ACHN (cell line): ENCODE measurements at regions not wholly inside any gene's neighbourhood (a gene's known extent, or its start where the extent isn't known, plus 50 kb on each side); places are given as distances from the start of the nearest gene placed in this dataset.
"Not testable (repeated sequence)": the region's sequence is repeated elsewhere in the genome, so short reads cannot be mapped to it uniquely, and the experiment has no call there.

Experiments
- DNase-seq: peaks from one replicate; pipeline ENCODE4 v3.0.0-alpha.2; 2015
- in situ Hi-C: cut with HindIII; loops from 2 replicates; pipeline ENCODE4 v1.10.0; 2017; ENCODE audit warnings: low sequenced_read_pairs, low pct_ligation_motif_present, low pct_unique_long_range_greater_than_20kb

- in situ Hi-C loops = no loop called here
- DNase-seq = no peak
These were observed 148.8 kb upstream of the SGCD start for GRCh38 chr5:156178117-156178516.

GRCh38 chr5:156181656-156182055 lies 145.3 kb upstream of the SGCD start:
- in situ Hi-C loops = no loop called here
- no peak for DNase-seq

- DNase-seq = no peak
- in situ Hi-C loops = no loop called here
These were observed 144.6 kb upstream of the SGCD start for GRCh38 chr5:156182174-156182967.

GRCh38 chr5:156186760-156187159 lies 140.2 kb upstream of the SGCD start:
- in situ Hi-C loops = no loop called here
- DNase-seq = no peak

GRCh38 chr5:156188016-156188415 lies 138.9 kb upstream of the SGCD start:
- in situ Hi-C loops = no loop called here
- no peak for DNase-seq

- in situ Hi-C loops = no loop called here
- no peak for DNase-seq
These were observed 137.3 kb upstream of the SGCD start for GRCh38 chr5:156189628-156190027.

GRCh38 chr5:156191547-156191946 lies 135.4 kb upstream of the SGCD start:
- DNase-seq = no peak
- in situ Hi-C loops = no loop called here

GRCh38 chr5:156197042-156197635 lies 129.8 kb upstream of the SGCD start:
- in situ Hi-C loops = no loop called here
- no peak for DNase-seq

GRCh38 chr5:156199045-156199444 lies 127.9 kb upstream of the SGCD start:
- in situ Hi-C loops = no loop called here
- no peak for DNase-seq

GRCh38 chr5:156200938-156201787 lies 125.8 kb upstream of the SGCD start:
- in situ Hi-C loops = no loop called here
- no peak for DNase-seq

- in situ Hi-C loops = no loop called here
- DNase-seq = no peak
These were observed 125.1 kb upstream of the SGCD start for GRCh38 chr5:156201788-156202403.

GRCh38 chr5:156208271-156208670 lies 118.7 kb upstream of the SGCD start:
- DNase-seq = peak; percentile 1
- in situ Hi-C loops = no loop called here

GRCh38 chr5:156218367-156219158 lies 108.4 kb upstream of the SGCD start:
- DNase-seq = no peak
- in situ Hi-C loops = no loop called here

GRCh38 chr5:156219483-156220005 lies 107.4 kb upstream of the SGCD start:
- DNase-seq = no peak
- in situ Hi-C loops = no loop called here

- in situ Hi-C loops = no loop called here
- DNase-seq = no peak
These were observed 105.1 kb upstream of the SGCD start for GRCh38 chr5:156221816-156222215.

GRCh38 chr5:156223547-156223946 lies 103.4 kb upstream of the SGCD start:
- in situ Hi-C loops = no loop called here
- DNase-seq = no peak

GRCh38 chr5:156226485-156226884 lies 100.5 kb upstream of the SGCD start:
- in situ Hi-C loops, DNase-seq: not testable (repeated sequence)

GRCh38 chr5:156230887-156231286 lies 96.1 kb upstream of the SGCD start:
- in situ Hi-C loops = no loop called here
- no peak for DNase-seq
